ENCODE measurements at regions not wholly inside any gene's neighbourhood (a gene's known extent, or its start where the extent isn't known, plus 50 kb on each side); places are given as distances from the start of the nearest gene placed in this dataset.

GRCh38 chr1:21384620-21385019 is 55.3 kb upstream of the NBPF3 start:
- TF ChIP-seq EZH2 (IDR thresholded peaks at IDR 0.05; ENCODE audit: borderline replicate concordance, insufficient read depth, low read depth, low read length, poor library complexity, severe bottlenecking) (no peak), CTCF (IDR thresholded peaks at IDR 0.05) (no peak)

Data from B cell (primary cell).